ENCODE measurements at regions not wholly inside any gene's neighbourhood (a gene's known extent, or its start where the extent isn't known, plus 50 kb on each side); places are given as distances from the start of the nearest gene placed in this dataset.

- H3K4me2 ChIP-seq (ENCODE audit: low read length, poor library complexity, severe bottlenecking), result no peak overlapping the region
- no peak overlapping the region for H4K91ac ChIP-seq (ENCODE audit: low read length)
- no peak overlapping the region for H2AK5ac ChIP-seq (ENCODE audit: low read length, severe bottlenecking)
- no CpG with 5 or more reads among the region's 3 CpGs for WGBS
- H2BK15ac ChIP-seq (ENCODE audit: low read depth, poor library complexity, severe bottlenecking), result no peak overlapping the region
- H3K18ac ChIP-seq (ENCODE audit: low read depth in 1 of 2, low read length in 2 of 2), result no peak overlapping the region
- no peak overlapping the region for H2BK12ac ChIP-seq (ENCODE audit: low read length in 2 of 2)
- H4K8ac ChIP-seq (ENCODE audit: low read length), result no peak overlapping the region
- peaks cover 0 to 19% of the 10 kb centered on the region in 2 experiments for H3K27me3 ChIP-seq (ENCODE audit: control insufficient read depth in 1 of 2, insufficient read depth in 1 of 2, low read length in 2 of 2)
- H3K79me1 ChIP-seq (replicated peaks; ENCODE audit: low read length, poor library complexity, severe bottlenecking), result no peaks in the 10 kb centered on the region
- no peak overlapping the region for H3K9ac ChIP-seq (ENCODE audit: low read length)
- H2BK5ac ChIP-seq (ENCODE audit: low read depth, low read length, poor library complexity, severe bottlenecking), result no peak overlapping the region
- H3K4ac ChIP-seq (ENCODE audit: low read depth in 1 of 2, low read length in 2 of 2), result no peak overlapping the region
- no peak overlapping the region for H3K23ac ChIP-seq (ENCODE audit: low read length in 2 of 2)
- H3K14ac ChIP-seq (ENCODE audit: low read length in 2 of 2), result no peak overlapping the region
- no peaks in the 10 kb centered on the region for H3K4me1 ChIP-seq (ENCODE audit: control insufficient read depth, insufficient read depth, low read depth, low read length)
- H3K9me3 ChIP-seq (ENCODE audit: control insufficient read depth, low read length), result no peaks in the 10 kb centered on the region
- H2BK120ac ChIP-seq (ENCODE audit: low read depth, low read length), result no peak overlapping the region
- H3K27ac ChIP-seq (ENCODE audit: low read length, poor library complexity, severe bottlenecking), result no peak overlapping the region
- no peak for DNase-seq
- no peak overlapping the region for H2AFZ ChIP-seq (ENCODE audit: low read depth, low read length)
- H3K36me3 ChIP-seq (ENCODE audit: control insufficient read depth in 1 of 2, insufficient read depth in 2 of 2, low read depth in 1 of 2, low read length in 2 of 2), result no peaks in the 10 kb centered on the region
- H3K4me3 ChIP-seq (ENCODE audit: insufficient read depth in 1 of 2, low read depth in 1 of 2, low read length in 2 of 2), result no peak overlapping the region
These were observed 61.3 kb upstream of the EYA2 start for GRCh38 chr20:46833360-46833759.

GRCh38 chr20:46835418-46835817 is 59.2 kb upstream of the EYA2 start:
- H3K9ac ChIP-seq (ENCODE audit: low read length), result no peak overlapping the region
- no peak overlapping the region for H3K18ac ChIP-seq (ENCODE audit: low read depth in 1 of 2, low read length in 2 of 2)
- H2AK5ac ChIP-seq (ENCODE audit: low read length, severe bottlenecking), result no peak overlapping the region
- H2BK5ac ChIP-seq (ENCODE audit: low read depth, low read length, poor library complexity, severe bottlenecking), result no peak overlapping the region
- no peak overlapping the region for H3K14ac ChIP-seq (ENCODE audit: low read length in 2 of 2)
- no peak overlapping the region for H3K23ac ChIP-seq (ENCODE audit: low read length in 2 of 2)
- no peak overlapping the region for H4K8ac ChIP-seq (ENCODE audit: low read length)
- WGBS, result 70% methylated on average over 1 of the region's 1 CpG
- H3K4me3 ChIP-seq (ENCODE audit: insufficient read depth in 1 of 2, low read depth in 1 of 2, low read length in 2 of 2), result no peak overlapping the region
- no peaks in the 10 kb centered on the region for H3K36me3 ChIP-seq (ENCODE audit: control insufficient read depth in 1 of 2, insufficient read depth in 2 of 2, low read depth in 1 of 2, low read length in 2 of 2)
- no peaks in the 10 kb centered on the region for H3K9me3 ChIP-seq (ENCODE audit: control insufficient read depth, low read length)
- H3K4ac ChIP-seq (ENCODE audit: low read depth in 1 of 2, low read length in 2 of 2), result no peak overlapping the region
- H2AFZ ChIP-seq (ENCODE audit: low read depth, low read length), result no peak overlapping the region
- peaks cover 0 to 24% of the 10 kb centered on the region in 2 experiments for H3K27me3 ChIP-seq (ENCODE audit: control insufficient read depth in 1 of 2, insufficient read depth in 1 of 2, low read length in 2 of 2)
- no peak for DNase-seq
- no peaks in the 10 kb centered on the region for H3K4me1 ChIP-seq (ENCODE audit: control insufficient read depth, insufficient read depth, low read depth, low read length)
- no peak overlapping the region for H3K4me2 ChIP-seq (ENCODE audit: low read length, poor library complexity, severe bottlenecking)
- no peak overlapping the region for H4K91ac ChIP-seq (ENCODE audit: low read length)
- H2BK120ac ChIP-seq (ENCODE audit: low read depth, low read length), result no peak overlapping the region
- H2BK15ac ChIP-seq (ENCODE audit: low read depth, poor library complexity, severe bottlenecking), result no peak overlapping the region
- no peak overlapping the region for H2BK12ac ChIP-seq (ENCODE audit: low read length in 2 of 2)
- H3K79me1 ChIP-seq (replicated peaks; ENCODE audit: low read length, poor library complexity, severe bottlenecking), result no peaks in the 10 kb centered on the region
- no peak overlapping the region for H3K27ac ChIP-seq (ENCODE audit: low read length, poor library complexity, severe bottlenecking)

DNA sequence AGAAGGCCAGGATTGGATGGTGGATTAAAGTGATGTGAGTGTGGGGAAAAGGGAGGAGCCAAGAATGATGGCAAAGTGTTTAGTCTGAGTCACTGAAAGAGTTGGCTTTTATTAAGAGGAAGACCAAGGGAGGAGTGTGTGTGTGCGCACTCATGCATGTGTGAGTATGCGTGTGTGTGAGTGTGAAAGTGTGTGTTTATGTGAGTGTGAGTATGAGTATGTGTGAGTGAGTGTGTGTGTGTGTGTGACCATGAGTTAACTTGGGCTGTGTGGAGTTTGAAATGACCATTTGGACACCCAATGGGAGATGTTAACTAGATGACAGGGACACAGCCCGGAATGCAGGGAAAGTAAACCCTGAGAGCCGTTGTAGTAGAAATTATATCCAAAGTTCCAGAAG is 57.6 kb upstream of the EYA2 start:
- Histone ChIP-seq H3K79me1 (replicated peaks; ENCODE audit: low read length, poor library complexity, severe bottlenecking) (no peaks in the 10 kb centered on the region), H2BK15ac (ENCODE audit: low read depth, poor library complexity, severe bottlenecking) (no peak overlapping the region), H2AK5ac (ENCODE audit: low read length, severe bottlenecking) (no peak overlapping the region), H2BK12ac (ENCODE audit: low read length in 2 of 2) (no peak overlapping the region), H4K8ac (ENCODE audit: low read length) (no peak overlapping the region), H3K18ac (ENCODE audit: low read depth in 1 of 2, low read length in 2 of 2) (no peak overlapping the region), H4K91ac (ENCODE audit: low read length) (no peak overlapping the region), H2BK5ac (ENCODE audit: low read depth, low read length, poor library complexity, severe bottlenecking) (no peak overlapping the region), H3K27ac (ENCODE audit: low read length, poor library complexity, severe bottlenecking) (no peak overlapping the region), H3K4ac (ENCODE audit: low read depth in 1 of 2, low read length in 2 of 2) (no peak overlapping the region), H3K4me1 (ENCODE audit: control insufficient read depth, insufficient read depth, low read depth, low read length) (no peaks in the 10 kb centered on the region), H2BK120ac (ENCODE audit: low read depth, low read length) (no peak overlapping the region), H3K27me3 (ENCODE audit: control insufficient read depth in 1 of 2, insufficient read depth in 1 of 2, low read length in 2 of 2) (peaks cover 0 to 20% of the 10 kb centered on the region in 2 experiments), H3K23ac (ENCODE audit: low read length in 2 of 2) (peak overlapping the region in 1 of 2 experiments; percentile 64), H2AFZ (ENCODE audit: low read depth, low read length) (no peak overlapping the region), H3K4me3 (ENCODE audit: insufficient read depth in 1 of 2, low read depth in 1 of 2, low read length in 2 of 2) (no peak overlapping the region), H3K9ac (ENCODE audit: low read length) (no peak overlapping the region), H3K14ac (ENCODE audit: low read length in 2 of 2) (no peak overlapping the region), H3K9me3 (ENCODE audit: control insufficient read depth, low read length) (no peaks in the 10 kb centered on the region), H3K4me2 (ENCODE audit: low read length, poor library complexity, severe bottlenecking) (no peak overlapping the region), H3K36me3 (ENCODE audit: control insufficient read depth in 1 of 2, insufficient read depth in 2 of 2, low read depth in 1 of 2, low read length in 2 of 2) (no peaks in the 10 kb centered on the region)
- DNase-seq, result no peak
- WGBS, result 96% methylated on average over 4 of the region's 4 CpGs

DNA sequence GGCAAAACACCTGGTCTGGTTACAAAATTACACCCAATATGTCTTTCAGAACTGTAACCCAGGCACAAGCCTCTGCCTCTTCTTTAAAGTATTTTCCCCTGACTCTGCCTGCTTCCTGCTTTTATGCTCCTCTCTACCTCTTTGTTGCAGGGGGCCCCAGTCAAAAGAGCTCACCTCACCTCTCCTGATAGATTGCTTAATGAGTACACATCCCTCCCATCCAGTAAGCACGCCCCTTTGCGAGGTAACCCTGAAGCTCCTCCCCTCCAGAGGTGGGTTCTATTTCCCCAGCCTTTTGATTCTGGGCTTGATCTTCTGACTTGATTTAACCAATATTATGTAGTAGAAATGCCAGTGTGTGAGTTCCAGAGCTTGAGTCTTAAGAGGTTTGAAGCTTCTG is 56.6 kb upstream of the EYA2 start:
- no peaks in the 10 kb centered on the region for H3K36me3 ChIP-seq (ENCODE audit: control insufficient read depth in 1 of 2, insufficient read depth in 2 of 2, low read depth in 1 of 2, low read length in 2 of 2)
- no peak overlapping the region for H3K4me2 ChIP-seq (ENCODE audit: low read length, poor library complexity, severe bottlenecking)

More for the DNA sequence above, 56.6 kb upstream of the EYA2 start:
- Histone ChIP-seq H3K27ac (ENCODE audit: low read length, poor library complexity, severe bottlenecking) (no peak overlapping the region), H2AK5ac (ENCODE audit: low read length, severe bottlenecking) (no peak overlapping the region), H2BK12ac (ENCODE audit: low read length in 2 of 2) (no peak overlapping the region), H3K23ac (ENCODE audit: low read length in 2 of 2) (no peak overlapping the region), H4K91ac (ENCODE audit: low read length) (no peak overlapping the region), H3K9ac (ENCODE audit: low read length) (no peak overlapping the region), H3K4ac (ENCODE audit: low read depth in 1 of 2, low read length in 2 of 2) (no peak overlapping the region), H2BK15ac (ENCODE audit: low read depth, poor library complexity, severe bottlenecking) (no peak overlapping the region), H4K8ac (ENCODE audit: low read length) (no peak overlapping the region), H2BK120ac (ENCODE audit: low read depth, low read length) (no peak overlapping the region), H3K4me3 (ENCODE audit: insufficient read depth in 1 of 2, low read depth in 1 of 2, low read length in 2 of 2) (no peak overlapping the region), H2AFZ (ENCODE audit: low read depth, low read length) (no peak overlapping the region), H3K79me1 (replicated peaks; ENCODE audit: low read length, poor library complexity, severe bottlenecking) (no peaks in the 10 kb centered on the region), H3K27me3 (ENCODE audit: control insufficient read depth in 1 of 2, insufficient read depth in 1 of 2, low read length in 2 of 2) (peaks cover 0 to 20% of the 10 kb centered on the region in 2 experiments), H3K4me1 (ENCODE audit: control insufficient read depth, insufficient read depth, low read depth, low read length) (no peaks in the 10 kb centered on the region), H3K14ac (ENCODE audit: low read length in 2 of 2) (no peak overlapping the region), H3K18ac (ENCODE audit: low read depth in 1 of 2, low read length in 2 of 2) (no peak overlapping the region), H2BK5ac (ENCODE audit: low read depth, low read length, poor library complexity, severe bottlenecking) (no peak overlapping the region), H3K9me3 (ENCODE audit: control insufficient read depth, low read length) (no peaks in the 10 kb centered on the region)
- no peak for DNase-seq
- 33% methylated on average over 1 of the region's 2 CpGs for WGBS
